ENCODE measurements at regions not wholly inside any gene's neighbourhood (a gene's known extent, or its start where the extent isn't known, plus 50 kb on each side); places are given as distances from the start of the nearest gene placed in this dataset.

GRCh38 chrX:20393944-20394343 lies 127.2 kb upstream of the RPS6KA3 start:
- intact Hi-C loops (cut with micrococcal nuclease), result no loop called here
- no peaks in the 10 kb centered on the region for H3F3A ChIP-seq (ENCODE audit: low read length, unreplicated experiment)
- ChIA-PET CTCF (no interaction called here), POLR2A (ENCODE audit: unreplicated experiment) (no interaction called here)
- no peaks in the 10 kb centered on the region for H3K9me2 ChIP-seq (replicated peaks; ENCODE audit: low read length)
- H3K9ac ChIP-seq (ENCODE audit: low read length), result no peak overlapping the region
- TF ChIP-seq CTCF (conservative IDR thresholded peaks at IDR 0.05; ENCODE audit: low read depth, low read length) (no peak), EZH2phosphoT487 (IDR thresholded peaks at IDR 0.05; ENCODE audit: borderline replicate concordance, low read length) (no peak), EZH2 (IDR thresholded peaks at IDR 0.05; ENCODE audit: low read length, unreplicated experiment) (no peak)
- no peaks in the 10 kb centered on the region for H3K27me3 ChIP-seq (ENCODE audit: low read length)
- no peak overlapping the region for H3K4me2 ChIP-seq (ENCODE audit: low read length)
- no peak overlapping the region for H2AFZ ChIP-seq (ENCODE audit: low read length)
- BruUV-seq (replicated peaks), result no TSS peak
- no peaks in the 10 kb centered on the region for H3K9me3 ChIP-seq (ENCODE audit: low read length)
- ATAC-seq (no peak), DNase-seq (no peak)
- H3K27ac ChIP-seq (ENCODE audit: low read length), result no peak overlapping the region
- no peaks in the 10 kb centered on the region for H3K4me1 ChIP-seq (ENCODE audit: insufficient read depth, low read length)
- no peaks in the 10 kb centered on the region for H3K36me3 ChIP-seq (ENCODE audit: low read depth, low read length)
- H4K20me1 ChIP-seq (ENCODE audit: low read length), result no peaks in the 10 kb centered on the region
- no peak overlapping the region for H3K4me3 ChIP-seq (ENCODE audit: low read length)
- no peaks in the 10 kb centered on the region for H3K79me2 ChIP-seq (ENCODE audit: low read length)

- no peaks in the 10 kb centered on the region for H3K36me3 ChIP-seq (ENCODE audit: low read depth, low read length)
- intact Hi-C loops (cut with micrococcal nuclease), result loop anchor here (10.0 kb wide), 1 partner anchor 46 kb away; no protein-coding TSS in a partner anchor
- no peak overlapping the region for H3K4me2 ChIP-seq (ENCODE audit: low read length)
- no peaks in the 10 kb centered on the region for H3K9me2 ChIP-seq (replicated peaks; ENCODE audit: low read length)
- no peak overlapping the region for H3K4me3 ChIP-seq (ENCODE audit: low read length)
- no peak overlapping the region for H3K9ac ChIP-seq (ENCODE audit: low read length)
- TF ChIP-seq CTCF (conservative IDR thresholded peaks at IDR 0.05; ENCODE audit: low read depth, low read length), result no peak
- TF ChIP-seq EZH2phosphoT487 (IDR thresholded peaks at IDR 0.05; ENCODE audit: borderline replicate concordance, low read length), result no peak
- TF ChIP-seq EZH2 (IDR thresholded peaks at IDR 0.05; ENCODE audit: low read length, unreplicated experiment), result no peak
- ChIA-PET CTCF (no interaction called here), POLR2A (ENCODE audit: unreplicated experiment) (no interaction called here)
- ATAC-seq, result no peak
- no peaks in the 10 kb centered on the region for H3K4me1 ChIP-seq (ENCODE audit: insufficient read depth, low read length)
- H3K79me2 ChIP-seq (ENCODE audit: low read length), result no peaks in the 10 kb centered on the region
- no peaks in the 10 kb centered on the region for H3K9me3 ChIP-seq (ENCODE audit: low read length)
- H3F3A ChIP-seq (ENCODE audit: low read length, unreplicated experiment), result no peaks in the 10 kb centered on the region
- H3K27me3 ChIP-seq (ENCODE audit: low read length), result no peaks in the 10 kb centered on the region
- BruUV-seq (replicated peaks), result no TSS peak
- DNase-seq, result no peak
- H3K27ac ChIP-seq (ENCODE audit: low read length), result no peak overlapping the region
- H4K20me1 ChIP-seq (ENCODE audit: low read length), result no peaks in the 10 kb centered on the region
- H2AFZ ChIP-seq (ENCODE audit: low read length), result no peak overlapping the region
These were observed 121.9 kb upstream of the RPS6KA3 start for GRCh38 chrX:20388594-20388993.

GRCh38 chrX:20383477-20383876 lies 116.8 kb upstream of the RPS6KA3 start:
- no peak overlapping the region for H3K9ac ChIP-seq (ENCODE audit: low read length)
- TF ChIP-seq EZH2phosphoT487 (IDR thresholded peaks at IDR 0.05; ENCODE audit: borderline replicate concordance, low read length) (no peak), CTCF (conservative IDR thresholded peaks at IDR 0.05; ENCODE audit: low read depth, low read length) (no peak), EZH2 (IDR thresholded peaks at IDR 0.05; ENCODE audit: low read length, unreplicated experiment) (no peak)
- no peak overlapping the region for H3K4me3 ChIP-seq (ENCODE audit: low read length)
- no peaks in the 10 kb centered on the region for H3K9me2 ChIP-seq (replicated peaks; ENCODE audit: low read length)
- no peak overlapping the region for H2AFZ ChIP-seq (ENCODE audit: low read length)
- no peak overlapping the region for H3K27ac ChIP-seq (ENCODE audit: low read length)
- H4K20me1 ChIP-seq (ENCODE audit: low read length), result no peaks in the 10 kb centered on the region
- H3K27me3 ChIP-seq (ENCODE audit: low read length), result no peaks in the 10 kb centered on the region
- CTCF ChIA-PET, result no interaction called here
- no peaks in the 10 kb centered on the region for H3K79me2 ChIP-seq (ENCODE audit: low read length)
- no peaks in the 10 kb centered on the region for H3K9me3 ChIP-seq (ENCODE audit: low read length)
- no peaks in the 10 kb centered on the region for H3K36me3 ChIP-seq (ENCODE audit: low read depth, low read length)
- POLR2A ChIA-PET (ENCODE audit: unreplicated experiment), result no interaction called here
- no peaks in the 10 kb centered on the region for H3F3A ChIP-seq (ENCODE audit: low read length, unreplicated experiment)
- no peak overlapping the region for H3K4me2 ChIP-seq (ENCODE audit: low read length)
- DNase-seq (no peak), ATAC-seq (no peak)
- intact Hi-C loops (cut with micrococcal nuclease), result loop anchor here (10.0 kb wide), 1 partner anchor 51 kb away; no protein-coding TSS in a partner anchor
- H3K4me1 ChIP-seq (ENCODE audit: insufficient read depth, low read length), result peaks cover 20% of the 10 kb centered on the region
- no TSS peak for BruUV-seq (replicated peaks)

All from PC-3 (cell line).